GM21447 (cell line): ENCODE measurements at regions not wholly inside any gene's neighbourhood (a gene's known extent, or its start where the extent isn't known, plus 50 kb on each side); places are given as distances from the start of the nearest gene placed in this dataset.
"Not testable (repeated sequence)": the region's sequence is repeated elsewhere in the genome, so short reads cannot be mapped to it uniquely, and the experiment has no call there.

Source experiments
- ATAC-seq: cut with Tn5 transposase; IDR thresholded peaks from one replicate; pipeline ENCODE4 v1.9.1; 2021; ENCODE audit not compliant: unreplicated experiment

- ATAC-seq = not testable (repeated sequence)
Observed at GRCh38 chr21:14009238-14009981, 201.3 kb downstream of the LIPI start.

- ATAC-seq = not testable (repeated sequence)
Observed at GRCh38 chr21:14008436-14008835, 202.3 kb downstream of the LIPI start.

- not testable (repeated sequence) for ATAC-seq
Observed at GRCh38 chr21:14008006-14008405, 202.7 kb downstream of the LIPI start.

DNA sequence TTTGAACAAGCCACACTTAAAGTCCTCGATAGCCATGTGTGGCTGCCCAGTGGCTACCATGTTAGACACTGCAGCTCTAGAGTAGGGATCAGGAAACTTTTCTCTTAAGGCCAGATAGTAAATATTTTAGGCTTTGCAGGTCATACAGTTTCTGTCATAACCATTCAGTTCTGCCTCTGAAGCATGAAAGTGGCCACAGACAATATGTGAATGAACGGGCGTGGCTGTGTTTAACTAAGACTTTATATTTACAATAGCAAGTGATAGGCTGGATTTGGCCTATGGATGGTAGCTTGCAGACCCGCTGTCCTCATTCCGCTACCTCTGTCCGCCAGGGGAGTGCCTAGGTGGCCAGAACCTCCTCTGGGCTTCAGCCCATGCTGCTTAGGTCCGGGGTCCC, 204.6 kb downstream of the LIPI start:
- not testable (repeated sequence) for ATAC-seq

- ATAC-seq = not testable (repeated sequence)
Observed at GRCh38 chr21:13986996-13987958, 223.5 kb downstream of the LIPI start.

GRCh38 chr21:13985865-13986863, 224.6 kb downstream of the LIPI start:
- not testable (repeated sequence) for ATAC-seq

GRCh38 chr21:13985137-13985864, 225.5 kb downstream of the LIPI start:
- ATAC-seq = not testable (repeated sequence)

GRCh38 chr21:13984728-13985127, 226.0 kb downstream of the LIPI start:
- not testable (repeated sequence) for ATAC-seq

DNA sequence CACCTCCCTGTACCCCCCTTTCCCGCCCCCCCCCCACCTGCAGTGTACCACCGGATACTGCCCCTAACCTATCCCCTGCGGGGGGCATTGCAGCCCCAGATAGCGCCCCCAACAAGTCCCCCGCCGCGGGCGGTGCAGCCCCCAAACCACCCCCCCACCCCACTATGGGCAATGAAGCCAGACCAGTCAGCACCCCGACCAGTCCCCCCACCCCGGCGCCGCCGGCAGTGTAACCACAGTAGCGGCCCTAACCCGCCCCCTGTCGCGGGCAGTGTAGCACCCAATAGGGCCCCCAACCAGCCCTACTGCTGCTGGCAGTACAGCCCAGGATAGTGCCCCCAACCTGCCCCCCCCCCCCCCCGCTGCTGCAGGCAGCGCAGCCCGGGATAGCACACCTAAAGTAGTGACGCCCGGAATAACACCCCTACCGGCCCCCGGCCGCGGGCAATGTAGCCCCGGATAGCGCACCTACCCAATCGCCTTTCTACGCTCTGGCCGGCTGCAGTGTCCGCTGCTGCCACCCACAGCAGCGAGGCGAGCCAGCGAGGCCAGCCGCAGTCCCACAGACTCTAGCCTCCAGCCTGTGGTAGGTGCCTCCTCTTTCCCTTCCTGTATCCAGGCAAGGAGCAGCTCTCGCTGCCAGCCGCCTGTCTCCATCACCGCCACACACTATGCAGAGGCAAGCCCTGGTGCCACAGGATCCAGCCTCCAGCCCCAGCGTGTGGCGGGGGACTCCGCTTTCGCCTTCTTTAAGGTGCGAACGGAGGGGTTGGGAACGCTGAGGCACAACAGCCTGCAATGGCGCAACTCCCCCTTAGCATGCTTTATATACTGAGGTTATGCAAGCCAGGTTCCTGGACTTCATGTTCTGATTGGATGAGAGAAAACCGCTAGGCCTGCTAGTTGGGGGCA, 229.3 kb downstream of the LIPI start:
- not testable (repeated sequence) for ATAC-seq

DNA sequence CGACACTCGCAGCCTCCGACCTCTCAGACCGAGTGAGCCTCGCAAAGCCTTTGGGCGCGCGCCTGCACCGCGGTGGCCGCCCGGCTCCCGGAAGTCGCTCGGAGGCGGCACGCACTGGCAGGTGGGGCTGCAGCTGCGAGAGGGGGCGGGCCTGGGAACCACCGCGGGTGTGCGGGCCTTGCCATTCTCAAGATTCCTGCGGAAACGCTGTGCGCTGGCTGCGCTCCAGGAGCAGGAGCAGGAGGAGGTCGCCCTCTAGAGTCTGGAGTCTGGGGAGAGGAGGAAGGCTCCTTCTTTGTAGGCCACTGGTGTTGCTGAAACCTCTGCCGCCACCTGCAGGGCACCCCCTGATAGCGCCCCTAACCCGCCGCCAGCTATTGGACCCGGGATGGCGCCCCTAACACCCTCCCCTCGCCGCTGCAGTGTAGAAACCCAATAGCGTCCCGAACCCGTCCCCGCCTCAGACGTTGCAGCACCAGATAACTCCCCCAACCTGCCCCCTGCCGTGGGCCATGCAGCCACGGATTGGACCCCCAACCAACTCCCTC, 230.6 kb downstream of the LIPI start:
- ATAC-seq = peak; percentile 97

- ATAC-seq = peak; percentile 23
Observed at GRCh38 chr21:13979608-13980007, 231.1 kb downstream of the LIPI start.

- not testable (repeated sequence) for ATAC-seq
Observed at GRCh38 chr21:13974582-13974981, 236.2 kb downstream of the LIPI start.

DNA sequence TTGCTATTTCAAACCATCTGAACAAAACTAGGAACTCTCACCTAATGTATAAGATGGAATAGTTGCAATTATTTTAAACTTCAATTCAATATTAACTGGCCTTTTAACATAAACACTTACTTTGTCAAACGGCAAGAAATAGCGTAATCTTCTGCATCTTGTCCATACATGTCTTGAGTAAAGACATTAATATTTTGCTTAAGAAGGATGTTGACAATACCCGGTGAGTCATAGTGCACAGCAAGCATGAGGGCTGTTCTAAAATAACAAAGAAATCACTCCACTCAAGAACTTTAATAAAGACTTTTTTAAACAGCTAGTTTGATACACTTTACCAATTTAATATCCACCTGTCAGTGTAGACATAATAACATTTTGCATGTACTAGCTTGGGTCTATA, 240.9 kb downstream of the LIPI start:
- not testable (repeated sequence) for ATAC-seq

- ATAC-seq = not testable (repeated sequence)
Observed at GRCh38 chr21:13969002-13969401, 241.8 kb downstream of the LIPI start.

DNA sequence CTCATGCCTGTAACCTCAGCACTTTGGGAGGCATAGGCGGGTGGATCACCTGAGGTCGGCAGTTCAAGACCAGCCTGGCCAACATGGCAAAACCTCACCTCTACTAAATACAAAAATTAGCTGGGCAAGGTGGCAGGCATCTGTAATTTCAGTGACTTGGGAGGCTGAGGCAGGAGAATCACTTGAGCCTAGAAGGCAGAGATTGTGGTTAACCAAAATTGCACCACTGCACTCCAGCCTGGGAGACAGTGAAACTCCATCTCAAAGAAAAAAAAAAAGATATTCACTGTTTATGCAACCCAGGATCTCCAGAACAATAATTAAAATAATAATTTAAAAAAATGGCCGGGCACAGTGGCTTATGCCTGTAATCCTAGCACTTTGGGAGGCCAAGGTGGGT, 247.5 kb downstream of the LIPI start:
- not testable (repeated sequence) for ATAC-seq

DNA sequence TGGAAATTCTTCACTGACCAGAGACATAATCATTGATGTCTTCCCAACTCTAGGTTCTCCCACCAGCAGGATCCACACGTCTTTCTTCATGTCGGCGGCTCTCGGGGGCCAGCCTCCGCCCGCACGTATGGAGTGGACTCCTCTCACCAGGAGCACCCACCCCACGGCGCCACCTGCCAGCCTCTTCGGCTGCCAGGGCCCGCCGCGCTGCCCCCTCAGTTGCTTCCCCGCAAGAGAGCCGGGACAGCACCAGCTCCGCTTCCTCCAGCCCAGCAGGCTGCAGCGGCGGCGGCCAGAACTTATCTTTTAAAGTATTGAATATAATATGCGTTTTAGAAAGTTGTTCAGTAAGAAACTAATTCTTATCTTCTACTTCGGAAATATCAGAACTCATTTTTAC, 273.5 kb downstream of the LIPI start:
- ATAC-seq = no peak

DNA sequence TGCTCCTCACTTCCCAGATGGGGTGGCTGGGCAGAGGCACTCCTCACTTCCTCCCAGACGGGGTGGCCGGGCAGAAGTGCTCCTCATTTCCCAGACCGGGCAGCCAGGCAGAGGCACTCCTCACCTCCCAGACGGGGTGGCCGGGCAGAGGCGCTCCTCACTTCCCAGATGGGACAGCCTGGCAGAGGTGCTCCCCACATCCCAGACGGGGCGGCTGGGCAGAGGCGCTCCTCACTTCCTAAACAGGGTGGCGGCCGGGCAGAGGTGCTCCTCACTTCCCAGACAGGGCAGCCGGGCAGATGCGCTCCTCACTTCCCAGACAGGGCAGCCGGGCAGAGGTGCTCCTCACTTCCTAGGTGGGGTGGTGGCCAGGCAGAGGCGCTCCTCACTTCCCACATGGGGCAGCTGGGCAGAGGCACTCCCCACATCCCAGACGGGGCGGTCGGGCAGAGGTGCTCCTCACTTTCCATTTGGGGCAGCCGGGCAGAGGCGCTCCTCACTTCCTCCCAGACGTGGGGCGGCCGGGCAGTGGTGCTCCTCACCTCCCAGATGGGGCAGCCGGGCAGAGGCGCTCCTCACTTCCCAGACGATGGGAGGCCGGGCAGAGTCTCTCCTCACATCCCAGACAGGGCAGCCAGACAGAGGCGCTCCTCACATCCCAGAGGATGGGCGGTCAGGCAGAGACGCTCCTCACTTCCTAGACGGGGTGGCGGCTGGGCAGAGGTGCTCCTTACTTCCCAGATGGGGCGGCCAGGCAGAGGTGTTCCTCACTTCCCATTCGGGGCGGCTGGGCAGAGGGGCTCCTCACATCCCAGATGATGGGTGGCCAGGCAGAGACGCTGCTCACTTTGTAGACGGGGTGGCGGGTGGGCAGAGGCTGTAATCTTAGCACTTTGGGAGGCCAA, 274.5 kb downstream of the LIPI start:
- ATAC-seq = not testable (repeated sequence)
